ENCODE measurements at regions not wholly inside any gene's neighbourhood (a gene's known extent, or its start where the extent isn't known, plus 50 kb on each side); places are given as distances from the start of the nearest gene placed in this dataset.
"Not testable (repeated sequence)": the region's sequence is repeated elsewhere in the genome, so short reads cannot be mapped to it uniquely, and the experiment has no call there.

GRCh38 chr13:111627596-111627995, 307.2 kb downstream of the TEX29 start:
- DNase-seq: no peak

DNA sequence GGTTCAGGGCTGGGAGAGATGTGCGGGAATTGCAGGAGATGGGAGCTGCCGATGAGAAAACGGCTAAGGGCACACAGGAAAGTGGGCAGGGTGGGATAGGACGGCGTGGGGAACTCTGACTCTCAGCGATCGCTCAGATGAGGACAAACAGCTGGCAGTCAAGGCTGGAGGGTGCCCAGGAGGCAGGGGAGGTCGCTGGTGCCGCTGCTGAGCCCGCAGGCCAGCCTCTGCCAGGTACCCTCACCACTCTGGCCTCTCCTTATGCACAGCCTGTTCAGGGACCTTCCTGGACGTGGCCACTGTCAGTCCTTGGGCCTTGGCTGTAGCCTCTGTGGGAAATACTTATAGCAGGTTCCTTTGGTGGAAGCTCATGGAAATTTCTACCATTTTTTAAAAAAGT, 308.6 kb downstream of the TEX29 start:
- no peak for DNase-seq

DNA sequence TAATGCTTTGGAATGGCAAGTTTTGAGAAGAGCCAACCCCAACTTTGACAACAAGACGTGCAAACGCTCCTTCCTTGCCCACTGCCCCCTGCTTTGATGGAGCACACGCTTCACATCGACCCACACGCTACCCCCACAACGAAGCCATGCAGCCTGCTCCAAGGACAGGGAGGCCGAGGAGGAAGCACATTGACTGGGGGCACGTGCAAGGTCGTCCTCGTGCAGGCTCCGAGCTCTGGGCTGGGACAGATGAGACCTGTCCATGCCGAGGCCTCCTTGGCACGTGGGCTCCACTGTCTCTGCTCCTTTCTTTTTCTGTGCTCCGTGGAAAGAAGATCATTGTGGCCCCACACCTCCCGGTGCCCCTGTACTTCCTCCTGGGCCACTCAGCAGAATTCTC, 309.0 kb downstream of the TEX29 start:
- DNase-seq: no peak

GRCh38 chr13:111629926-111630325, 309.5 kb downstream of the TEX29 start:
- DNase-seq: no peak

- no peak for DNase-seq
These were observed 310.0 kb downstream of the TEX29 start for GRCh38 chr13:111630406-111630805.

GRCh38 chr13:111631271-111631670, 310.8 kb downstream of the TEX29 start:
- not testable (repeated sequence) for DNase-seq

DNA sequence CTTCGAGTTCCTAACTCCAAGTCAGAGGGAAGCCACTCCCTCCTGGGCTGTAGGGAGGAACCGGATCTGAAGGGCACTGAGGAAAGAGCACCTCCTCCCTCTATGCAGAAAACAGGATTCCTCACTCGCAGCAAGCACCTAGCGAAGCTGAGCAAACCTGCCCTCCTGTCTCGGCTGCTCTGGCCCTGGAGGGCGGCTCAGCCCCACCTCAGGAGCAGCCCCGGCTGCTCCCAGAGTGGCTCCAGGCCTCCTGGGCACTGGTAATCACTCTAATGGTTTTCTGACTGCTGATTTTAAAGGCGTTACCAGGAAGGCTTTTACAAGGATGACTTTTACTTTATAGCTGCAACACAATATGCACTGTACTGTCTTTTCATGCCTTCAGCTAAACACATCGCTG, 312.5 kb downstream of the TEX29 start:
- DNase-seq: no peak

GRCh38 chr13:111633401-111633800, 313.0 kb downstream of the TEX29 start:
- no peak for DNase-seq

GRCh38 chr13:111634410-111634809, 314.0 kb downstream of the TEX29 start:
- DNase-seq: no peak

DNA sequence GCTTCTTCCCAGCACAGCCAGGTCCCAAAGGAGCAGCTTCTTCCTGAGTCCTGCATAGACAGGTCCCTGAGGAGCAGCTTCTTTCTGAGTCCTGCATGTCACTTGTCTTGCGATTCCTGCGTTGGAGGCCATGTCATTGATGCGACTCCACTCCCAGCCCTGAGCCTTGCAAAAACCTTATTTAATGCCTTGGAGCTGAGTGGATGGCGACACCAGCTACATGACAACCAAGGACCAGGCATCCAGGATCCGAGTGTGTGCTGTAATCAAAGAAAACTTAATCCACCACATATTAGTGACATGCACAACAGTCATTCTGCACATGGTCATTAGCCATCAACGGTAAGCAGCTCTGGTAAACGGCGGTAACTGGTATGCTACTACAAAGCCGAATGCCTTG, 315.8 kb downstream of the TEX29 start:
- DNase-seq: no peak

- DNase-seq: no peak
These were observed 316.4 kb downstream of the TEX29 start for GRCh38 chr13:111636804-111637203.

- DNase-seq: no peak
These were observed 316.9 kb downstream of the TEX29 start for GRCh38 chr13:111637365-111637764.

DNA sequence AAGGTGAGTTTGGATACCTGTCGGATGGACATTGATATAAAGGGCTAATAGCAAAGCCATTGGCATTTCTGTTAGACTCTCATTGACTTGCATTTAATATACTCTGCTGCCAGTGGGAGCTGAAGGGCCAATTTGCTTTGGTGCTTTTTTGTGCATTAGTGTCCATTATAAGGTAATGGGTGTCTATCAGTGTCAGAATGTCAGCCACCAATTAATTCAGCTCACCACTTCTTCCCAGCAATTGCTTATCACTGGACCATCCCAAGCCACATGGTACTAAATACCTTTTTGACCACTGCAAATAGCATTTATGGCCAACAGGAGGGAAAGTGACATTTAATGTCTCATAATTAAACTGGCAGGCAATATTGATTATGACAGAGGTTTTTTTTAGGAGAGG, 317.8 kb downstream of the TEX29 start:
- no peak for DNase-seq

DNA sequence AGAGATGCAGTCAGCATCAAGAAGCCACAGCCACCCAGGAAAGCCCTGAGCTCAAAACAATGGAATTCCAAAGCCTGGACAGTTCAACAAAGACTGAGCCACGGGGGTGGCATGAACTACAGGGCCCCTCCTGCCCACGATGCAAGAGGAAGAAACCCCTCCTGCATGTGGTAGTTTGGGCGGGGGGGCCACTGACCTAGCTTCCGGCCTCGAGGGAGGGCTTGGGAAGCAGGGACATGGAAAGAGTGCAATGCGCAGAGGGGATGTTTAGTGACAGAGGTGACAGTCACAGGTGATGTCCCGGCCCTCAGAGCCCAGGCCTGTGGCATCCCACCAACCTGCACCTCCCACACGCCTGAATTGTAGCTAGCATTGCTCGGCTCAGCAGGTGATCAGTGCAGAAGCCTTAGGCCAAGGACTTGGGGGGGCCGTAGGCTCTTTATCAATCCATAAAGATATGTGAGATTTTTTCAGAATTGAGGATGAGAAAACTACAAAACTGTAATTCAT, 318.8 kb downstream of the TEX29 start:
- DNase-seq: no peak

DNA sequence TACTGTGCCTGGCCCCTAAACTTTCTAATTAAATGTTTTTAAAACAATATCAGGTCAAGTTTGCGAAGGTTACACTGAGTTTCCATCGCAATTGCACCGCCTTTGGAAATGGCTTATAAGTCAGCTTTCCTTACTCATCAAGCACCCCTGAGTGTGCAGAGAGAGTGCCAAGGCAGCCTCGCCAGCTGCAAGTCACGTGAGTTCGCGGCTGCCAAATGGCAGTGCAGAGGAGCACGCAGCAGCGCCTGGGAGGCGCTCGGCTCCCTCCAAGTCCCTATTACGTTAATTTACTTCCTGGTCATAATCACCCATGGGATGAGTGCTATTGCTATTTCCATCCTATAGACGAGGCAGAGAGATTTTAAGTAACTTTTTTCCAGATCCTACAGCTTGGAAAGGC, 319.6 kb downstream of the TEX29 start:
- DNase-seq: no peak

DNA sequence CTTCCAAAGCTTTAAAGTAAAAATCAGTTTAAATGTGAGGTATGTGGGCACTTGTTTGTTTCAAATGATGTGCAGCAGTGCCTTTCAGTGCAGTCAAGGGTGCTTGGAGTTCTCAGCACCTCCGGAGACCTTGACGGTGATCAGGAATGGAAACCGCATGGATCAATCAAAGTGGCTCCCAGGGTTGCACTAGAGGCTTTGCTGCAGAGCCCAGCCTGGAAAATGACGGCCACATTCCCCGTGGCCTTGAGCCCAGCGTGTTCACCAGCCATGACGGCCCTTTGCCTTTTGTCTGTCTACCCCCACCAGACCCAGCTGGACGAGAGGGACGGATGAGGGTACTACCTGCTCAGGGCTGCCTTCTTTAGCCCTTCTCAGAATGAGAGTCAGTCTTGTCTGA, 320.0 kb downstream of the TEX29 start:
- DNase-seq: no peak

DNA sequence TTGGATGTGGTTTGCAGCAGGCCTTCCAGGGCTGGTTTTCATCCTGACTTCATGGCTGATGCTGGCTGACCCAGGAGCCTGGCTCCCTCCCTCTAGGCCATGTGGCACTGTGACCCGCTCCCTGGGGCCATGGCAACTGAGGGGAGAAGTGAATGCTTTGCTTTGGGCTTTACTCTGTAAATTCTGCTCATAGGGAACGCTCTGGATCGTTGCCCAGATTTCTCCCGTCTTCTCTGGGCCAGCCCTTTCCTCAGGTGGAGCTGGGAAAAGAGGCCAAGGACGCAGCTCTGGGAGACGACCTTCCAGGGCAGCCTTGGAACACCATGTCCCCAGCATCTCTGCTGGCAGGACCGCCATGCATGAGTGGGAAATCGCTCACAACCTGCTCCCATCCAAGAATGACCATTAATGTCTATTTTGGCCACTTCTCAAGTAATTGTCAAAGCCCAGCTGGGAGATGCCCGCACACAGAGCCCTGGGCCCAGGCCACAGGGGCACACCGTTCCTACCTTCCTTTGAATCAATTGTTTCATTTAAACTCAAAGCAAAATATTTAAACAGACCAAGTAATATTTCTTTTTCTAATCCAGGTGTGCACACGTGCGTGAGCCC, 321.8 kb downstream of the TEX29 start:
- no peak for DNase-seq

DNA sequence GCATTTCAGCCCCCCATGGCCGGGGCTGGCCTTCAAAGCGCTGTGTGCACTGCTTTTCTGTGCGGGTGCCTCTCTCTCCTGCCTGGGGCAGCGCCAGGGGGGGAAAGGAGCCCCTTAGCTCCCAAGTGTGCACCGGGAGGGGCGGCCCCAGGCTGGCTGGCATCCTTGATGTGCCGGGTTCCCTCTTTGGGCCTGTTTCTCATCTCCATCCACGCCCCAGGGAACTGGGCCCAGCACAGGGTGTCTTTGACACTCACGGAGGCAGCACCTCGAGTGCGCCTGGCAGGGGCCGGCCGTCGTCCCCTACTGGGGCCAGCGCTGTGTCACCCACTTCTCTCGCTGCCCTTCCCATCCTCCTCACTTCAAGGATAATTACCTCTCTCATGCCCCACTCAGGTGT, 324.3 kb downstream of the TEX29 start:
- DNase-seq: no peak

DNA sequence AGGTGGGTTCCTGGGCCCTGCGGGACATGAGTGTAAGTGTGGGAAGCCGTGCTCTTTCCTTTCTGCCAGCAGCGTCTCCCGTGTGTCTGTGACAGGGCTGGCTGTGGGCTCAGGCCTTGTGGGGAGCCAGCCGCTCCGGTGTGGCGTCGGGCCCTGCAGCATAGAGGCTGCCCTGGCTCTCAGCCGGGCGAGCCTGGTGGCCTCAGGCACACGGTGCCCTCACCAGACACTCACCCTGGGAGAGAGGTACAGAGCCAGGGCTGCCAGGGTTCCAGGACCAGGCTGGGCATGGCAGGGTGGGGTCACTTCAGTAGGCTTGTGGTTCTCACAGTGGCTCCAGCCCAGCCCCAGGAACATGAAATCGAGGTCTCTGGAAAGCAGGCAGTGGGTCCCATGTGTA, 324.8 kb downstream of the TEX29 start:
- no peak for DNase-seq

- DNase-seq: no peak
These were observed 325.4 kb downstream of the TEX29 start for GRCh38 chr13:111645598-111646455.

- no peak for DNase-seq
These were observed 326.0 kb downstream of the TEX29 start for GRCh38 chr13:111646456-111646855.

DNA sequence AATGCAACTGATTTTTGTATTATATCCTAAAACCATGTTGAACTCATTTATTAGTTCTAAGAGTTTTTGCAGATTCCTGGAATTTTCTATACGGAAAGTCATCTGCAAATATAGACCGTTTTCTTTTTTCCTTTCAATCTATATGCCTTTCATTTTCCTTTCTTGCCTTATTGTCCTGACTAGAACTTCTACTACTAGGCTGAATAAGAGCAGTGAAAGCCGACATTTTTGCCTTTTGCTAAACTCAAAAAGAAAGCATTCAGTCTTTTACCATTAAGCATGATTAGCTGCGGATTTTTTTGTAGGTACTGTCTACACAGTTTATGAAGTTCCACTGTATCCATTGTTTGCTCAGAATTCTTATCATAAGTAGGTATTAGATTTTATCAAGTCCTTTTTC, 328.4 kb downstream of the TEX29 start:
- no peak for DNase-seq

GRCh38 chr13:111650626-111651025, 330.2 kb downstream of the TEX29 start:
- DNase-seq: no peak

DNA sequence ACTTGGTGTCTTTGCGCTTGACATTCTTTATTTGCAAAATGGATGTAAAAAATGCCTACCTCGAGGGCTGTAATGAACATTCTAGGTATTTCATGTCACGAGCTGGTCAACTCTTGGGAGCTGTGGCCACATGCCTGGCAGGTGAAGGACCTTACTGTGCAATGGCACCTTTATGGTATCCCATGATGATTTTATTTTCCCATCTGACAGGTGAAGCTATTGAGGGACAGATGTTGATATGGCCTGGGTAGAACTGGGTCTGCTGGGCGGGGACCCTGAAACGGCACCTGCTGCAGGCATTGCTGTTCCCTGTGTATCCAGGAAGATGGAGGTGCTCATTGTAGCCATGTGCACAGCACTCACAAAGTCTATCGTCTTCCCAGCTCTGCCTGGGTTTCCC, 332.2 kb downstream of the TEX29 start:
- DNase-seq: no peak

DNA sequence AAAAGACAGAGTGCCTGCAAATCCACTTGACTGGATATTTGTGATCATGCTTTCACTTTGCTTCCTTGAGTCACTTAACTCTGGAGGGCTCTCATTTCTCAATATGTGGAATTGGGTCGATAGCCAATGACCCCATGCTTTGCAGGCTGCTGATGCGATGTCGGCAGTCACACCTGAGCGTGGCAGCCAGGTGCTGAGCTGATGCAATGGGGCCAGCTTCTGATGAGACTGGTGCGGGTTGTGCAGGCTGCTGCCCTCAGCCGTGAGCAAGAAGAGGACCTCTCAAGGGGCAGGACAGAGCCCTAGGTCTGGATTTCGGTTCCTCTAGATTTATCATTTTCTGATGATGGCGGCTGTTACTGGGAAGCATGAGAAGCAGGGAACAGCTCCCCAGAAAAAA, 334.1 kb downstream of the TEX29 start:
- DNase-seq: no peak

Measured in NCI-H446 (cell line).